ENCODE measurements at regions not wholly inside any gene's neighbourhood (a gene's known extent, or its start where the extent isn't known, plus 50 kb on each side); places are given as distances from the start of the nearest gene placed in this dataset.

GRCh38 chr4:152229782-152230289, 306.1 kb downstream of the FBXW7 start:
- Histone ChIP-seq H3K4me2 (replicated peaks; ENCODE audit: low read depth, low read length, poor library complexity, severe bottlenecking) (no peak overlapping the region), H3K27me3 (replicated peaks in 1 of 4; ENCODE audit: control extremely low read depth in 1 of 4, control insufficient read depth in 3 of 4, insufficient read depth in 4 of 4, low read length in 3 of 4) (no peaks in the 10 kb centered on the region), H4K20me1 (ENCODE audit: control insufficient read depth, insufficient read depth, low read length, poor library complexity, severe bottlenecking) (no peaks in the 10 kb centered on the region), H2AFZ (ENCODE audit: insufficient read depth, low read depth, low read length, poor library complexity, severe bottlenecking) (no peak overlapping the region), H3K79me2 (ENCODE audit: control insufficient read depth, insufficient read depth, low read length) (no peaks in the 10 kb centered on the region), H3K9ac (ENCODE audit: low read length) (no peak overlapping the region), H3K4me1 (ENCODE audit: control insufficient read depth in 2 of 2, insufficient read depth in 2 of 2, low read length in 2 of 2) (no peaks in the 10 kb centered on the region), H3K4me3 (ENCODE audit: control extremely low read depth in 1 of 5, extremely low read depth in 1 of 5, insufficient read depth in 1 of 5, low read depth in 2 of 5, low read length in 4 of 5) (no peak overlapping the region), H3K36me3 (replicated peaks in 1 of 2; ENCODE audit: control extremely low read depth in 1 of 2, control insufficient read depth in 1 of 2, extremely low read depth in 1 of 2, insufficient read depth in 2 of 2, low read length in 1 of 2) (no peaks in the 10 kb centered on the region), H3K9me3 (ENCODE audit: control extremely low read depth in 1 of 3, control insufficient read depth in 2 of 3, insufficient read depth in 1 of 3, low read length in 2 of 3) (peaks cover 0 to 4% (median 0%) of the 10 kb centered on the region in 3 donors), H3K27ac (ENCODE audit: low read length in 2 of 2) (no peak overlapping the region)
- WGBS (ENCODE audit: insufficient coverage): 96% methylated on average over 5 of the region's 6 CpGs
- ATAC-seq (ENCODE audit: low read depth) (no peak), DNase-seq (no peak)
- CTCF ChIA-PET: no interaction called here
- Mint-ChIP-seq H3K4me1 (no peaks in the 10 kb centered on the region), H3K27me3 (peaks cover 4% of the 10 kb centered on the region), H3K4me3 (no peak overlapping the region), H3K9me3 (ENCODE audit: insufficient read depth) (no peaks in the 10 kb centered on the region), H3K27ac (no peak overlapping the region)
- POLR2A ChIA-PET: no interaction called here
- TF ChIP-seq, protein P1, sequence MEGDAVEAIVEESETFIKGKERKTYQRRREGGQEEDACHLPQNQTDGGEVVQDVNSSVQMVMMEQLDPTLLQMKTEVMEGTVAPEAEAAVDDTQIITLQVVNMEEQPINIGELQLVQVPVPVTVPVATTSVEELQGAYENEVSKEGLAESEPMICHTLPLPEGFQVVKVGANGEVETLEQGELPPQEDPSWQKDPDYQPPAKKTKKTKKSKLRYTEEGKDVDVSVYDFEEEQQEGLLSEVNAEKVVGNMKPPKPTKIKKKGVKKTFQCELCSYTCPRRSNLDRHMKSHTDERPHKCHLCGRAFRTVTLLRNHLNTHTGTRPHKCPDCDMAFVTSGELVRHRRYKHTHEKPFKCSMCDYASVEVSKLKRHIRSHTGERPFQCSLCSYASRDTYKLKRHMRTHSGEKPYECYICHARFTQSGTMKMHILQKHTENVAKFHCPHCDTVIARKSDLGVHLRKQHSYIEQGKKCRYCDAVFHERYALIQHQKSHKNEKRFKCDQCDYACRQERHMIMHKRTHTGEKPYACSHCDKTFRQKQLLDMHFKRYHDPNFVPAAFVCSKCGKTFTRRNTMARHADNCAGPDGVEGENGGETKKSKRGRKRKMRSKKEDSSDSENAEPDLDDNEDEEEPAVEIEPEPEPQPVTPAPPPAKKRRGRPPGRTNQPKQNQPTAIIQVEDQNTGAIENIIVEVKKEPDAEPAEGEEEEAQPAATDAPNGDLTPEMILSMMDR (IDR thresholded peaks at IDR 0.05): no peak
- TF ChIP-seq EZH2 (IDR thresholded peaks at IDR 0.05; ENCODE audit: borderline replicate concordance, insufficient read depth, low read depth, low read length, poor library complexity, severe bottlenecking): no peak
- intact Hi-C loops (cut with micrococcal nuclease): no loop called here

DNA sequence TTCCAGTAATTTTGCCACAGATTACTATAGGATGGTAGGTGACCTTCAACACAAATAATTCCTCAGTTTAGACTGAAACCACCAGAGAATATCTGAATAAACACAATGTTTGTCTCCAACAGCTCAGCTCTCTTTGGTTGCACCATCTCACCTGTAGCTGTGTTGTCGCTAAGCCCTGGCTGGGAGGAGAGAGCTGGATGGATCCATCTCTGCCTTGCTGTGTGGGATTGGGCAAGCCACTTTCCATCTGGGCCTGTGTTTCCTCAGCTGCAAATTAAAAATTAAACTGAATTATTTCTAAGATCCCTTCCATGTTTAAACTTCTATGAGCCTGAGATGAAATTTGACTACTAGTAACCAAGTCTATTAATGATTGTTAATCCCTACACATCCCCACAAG, 310.2 kb downstream of the FBXW7 start:
- peaks cover 4% of the 10 kb centered on the region for H3K27me3 Mint-ChIP-seq
- H3K4me3 ChIP-seq (ENCODE audit: control extremely low read depth in 1 of 5, extremely low read depth in 1 of 5, insufficient read depth in 1 of 5, low read depth in 2 of 5, low read length in 4 of 5): no peak overlapping the region
- no peaks in the 10 kb centered on the region for H3K9me3 Mint-ChIP-seq (ENCODE audit: insufficient read depth)
- DNase-seq: no peak
- H3K36me3 ChIP-seq (replicated peaks in 1 of 2; ENCODE audit: control extremely low read depth in 1 of 2, control insufficient read depth in 1 of 2, extremely low read depth in 1 of 2, insufficient read depth in 2 of 2, low read length in 1 of 2): no peaks in the 10 kb centered on the region
- no peaks in the 10 kb centered on the region for H3K9me3 ChIP-seq (ENCODE audit: control extremely low read depth in 1 of 3, control insufficient read depth in 2 of 3, insufficient read depth in 1 of 3, low read length in 2 of 3)
- no CpG with 5 or more reads among the region's 1 CpG for WGBS (ENCODE audit: insufficient coverage)
- H3K4me2 ChIP-seq (replicated peaks; ENCODE audit: low read depth, low read length, poor library complexity, severe bottlenecking): no peak overlapping the region
- POLR2A ChIA-PET: no interaction called here
- no peak overlapping the region for H3K27ac ChIP-seq (ENCODE audit: low read length in 2 of 2)
- TF ChIP-seq, protein P1 (IDR thresholded peaks at IDR 0.05): no peak
- TF ChIP-seq EZH2 (IDR thresholded peaks at IDR 0.05; ENCODE audit: borderline replicate concordance, insufficient read depth, low read depth, low read length, poor library complexity, severe bottlenecking): no peak
- intact Hi-C loops (cut with micrococcal nuclease): no loop called here
- CTCF ChIA-PET: no interaction called here
- H2AFZ ChIP-seq (ENCODE audit: insufficient read depth, low read depth, low read length, poor library complexity, severe bottlenecking): no peak overlapping the region
- no peak overlapping the region for H3K9ac ChIP-seq (ENCODE audit: low read length)
- H3K79me2 ChIP-seq (ENCODE audit: control insufficient read depth, insufficient read depth, low read length): no peaks in the 10 kb centered on the region
- no peaks in the 10 kb centered on the region for H4K20me1 ChIP-seq (ENCODE audit: control insufficient read depth, insufficient read depth, low read length, poor library complexity, severe bottlenecking)
- H3K27me3 ChIP-seq (replicated peaks in 1 of 4; ENCODE audit: control extremely low read depth in 1 of 4, control insufficient read depth in 3 of 4, insufficient read depth in 4 of 4, low read length in 3 of 4): no peaks in the 10 kb centered on the region
- no peaks in the 10 kb centered on the region for H3K4me1 ChIP-seq (ENCODE audit: control insufficient read depth in 2 of 2, insufficient read depth in 2 of 2, low read length in 2 of 2)
- no peak overlapping the region for H3K27ac Mint-ChIP-seq
- no peak for ATAC-seq (ENCODE audit: low read depth)
- no peak overlapping the region for H3K4me3 Mint-ChIP-seq
- H3K4me1 Mint-ChIP-seq: no peaks in the 10 kb centered on the region

All from B cell (primary cell).